ENCODE measurements at regions not wholly inside any gene's neighbourhood (a gene's known extent, or its start where the extent isn't known, plus 50 kb on each side); places are given as distances from the start of the nearest gene placed in this dataset.

DNA sequence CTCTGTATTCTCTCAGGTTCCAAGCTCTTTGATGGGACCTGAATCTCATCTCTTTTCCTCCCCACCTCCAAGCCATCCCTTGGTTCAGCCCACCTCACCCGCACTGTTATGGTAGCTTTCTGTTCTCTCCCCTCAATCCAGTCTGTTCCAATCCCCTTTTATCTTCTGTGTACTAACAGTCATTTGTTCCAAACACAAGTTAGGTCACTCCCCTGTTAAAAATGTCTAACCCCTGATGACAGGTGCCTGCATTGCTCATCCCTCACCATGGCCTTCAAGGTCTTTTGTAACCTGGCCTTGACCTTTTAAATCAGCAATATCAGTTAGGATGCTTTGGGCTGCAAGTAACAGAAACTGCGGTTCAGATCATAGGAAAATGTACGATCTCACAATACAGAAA, 74.8 kb downstream of the CYP26A1 start:
- TF ChIP-seq, protein P1, sequence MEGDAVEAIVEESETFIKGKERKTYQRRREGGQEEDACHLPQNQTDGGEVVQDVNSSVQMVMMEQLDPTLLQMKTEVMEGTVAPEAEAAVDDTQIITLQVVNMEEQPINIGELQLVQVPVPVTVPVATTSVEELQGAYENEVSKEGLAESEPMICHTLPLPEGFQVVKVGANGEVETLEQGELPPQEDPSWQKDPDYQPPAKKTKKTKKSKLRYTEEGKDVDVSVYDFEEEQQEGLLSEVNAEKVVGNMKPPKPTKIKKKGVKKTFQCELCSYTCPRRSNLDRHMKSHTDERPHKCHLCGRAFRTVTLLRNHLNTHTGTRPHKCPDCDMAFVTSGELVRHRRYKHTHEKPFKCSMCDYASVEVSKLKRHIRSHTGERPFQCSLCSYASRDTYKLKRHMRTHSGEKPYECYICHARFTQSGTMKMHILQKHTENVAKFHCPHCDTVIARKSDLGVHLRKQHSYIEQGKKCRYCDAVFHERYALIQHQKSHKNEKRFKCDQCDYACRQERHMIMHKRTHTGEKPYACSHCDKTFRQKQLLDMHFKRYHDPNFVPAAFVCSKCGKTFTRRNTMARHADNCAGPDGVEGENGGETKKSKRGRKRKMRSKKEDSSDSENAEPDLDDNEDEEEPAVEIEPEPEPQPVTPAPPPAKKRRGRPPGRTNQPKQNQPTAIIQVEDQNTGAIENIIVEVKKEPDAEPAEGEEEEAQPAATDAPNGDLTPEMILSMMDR (IDR thresholded peaks at IDR 0.05), result no peak
- no peak for TF ChIP-seq POLR2A (IDR thresholded peaks at IDR 0.05)

All from tibial nerve (tissue), 3 donors.